ENCODE measurements at regions not wholly inside any gene's neighbourhood (a gene's known extent, or its start where the extent isn't known, plus 50 kb on each side); places are given as distances from the start of the nearest gene placed in this dataset.

GRCh38 chr4:60042941-60043340 is 1157.2 kb upstream of the ADGRL3 start:
- TF ChIP-seq CTCF (conservative IDR thresholded peaks at IDR 0.05): no peak
- H3K27ac ChIP-seq: no peak overlapping the region

DNA sequence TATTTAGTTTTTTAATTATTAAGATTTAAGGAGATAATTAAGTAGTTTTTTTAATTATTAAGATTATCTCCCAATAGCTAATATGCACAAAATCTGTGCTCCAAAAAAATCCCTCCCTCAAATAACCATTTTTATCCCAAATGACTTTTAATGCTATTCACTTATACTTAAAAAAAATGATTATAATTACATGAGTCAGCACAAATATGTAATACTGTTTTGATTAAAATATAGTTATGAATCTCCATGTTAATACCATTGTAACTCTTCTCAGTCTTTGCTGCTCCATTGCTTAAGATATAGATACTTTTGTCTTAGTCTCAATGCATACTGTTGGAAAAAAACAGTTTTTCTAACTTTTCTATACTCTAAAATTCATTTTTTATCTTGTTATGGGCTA is 1121.1 kb upstream of the ADGRL3 start:
- TF ChIP-seq CTCF (conservative IDR thresholded peaks at IDR 0.05): no peak
- H3K27ac ChIP-seq: no peak overlapping the region

- TF ChIP-seq CTCF (conservative IDR thresholded peaks at IDR 0.05): no peak
- H3K27ac ChIP-seq: no peak overlapping the region
Measured at GRCh38 chr4:60081839-60082238, 1118.3 kb upstream of the ADGRL3 start.

DNA sequence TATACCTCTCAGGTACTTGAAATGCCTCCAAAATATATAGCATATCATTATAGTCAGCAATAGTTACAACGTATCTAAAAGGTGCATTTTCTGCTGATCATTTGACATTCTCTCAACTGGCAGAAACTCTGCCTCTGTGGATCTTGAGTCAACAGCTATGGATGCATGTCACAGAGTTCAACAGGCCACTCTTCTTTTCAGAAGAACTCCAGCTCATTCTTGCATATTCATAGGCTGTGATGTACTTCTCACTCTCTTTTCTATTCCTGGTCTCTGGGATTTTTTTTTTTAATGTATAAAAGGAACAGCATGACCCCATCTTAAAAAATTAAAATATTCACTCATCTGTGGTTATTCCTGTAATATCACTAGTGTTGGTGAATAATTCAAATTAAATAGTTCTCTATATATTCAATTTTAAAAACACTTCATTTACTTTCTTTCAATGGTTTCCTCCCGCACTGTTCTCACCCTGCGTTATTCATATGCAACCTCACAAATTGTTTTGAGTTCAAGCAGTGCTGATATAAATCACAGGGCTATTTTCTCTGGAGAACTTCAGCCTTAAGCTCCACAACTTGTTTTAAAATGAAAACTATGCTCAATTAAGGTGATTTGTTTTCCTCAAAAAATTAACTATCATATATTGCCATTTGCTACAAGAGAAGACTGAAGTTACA is 1111.2 kb upstream of the ADGRL3 start:
- no peak overlapping the region for H3K27ac ChIP-seq
- TF ChIP-seq CTCF (conservative IDR thresholded peaks at IDR 0.05): no peak

DNA sequence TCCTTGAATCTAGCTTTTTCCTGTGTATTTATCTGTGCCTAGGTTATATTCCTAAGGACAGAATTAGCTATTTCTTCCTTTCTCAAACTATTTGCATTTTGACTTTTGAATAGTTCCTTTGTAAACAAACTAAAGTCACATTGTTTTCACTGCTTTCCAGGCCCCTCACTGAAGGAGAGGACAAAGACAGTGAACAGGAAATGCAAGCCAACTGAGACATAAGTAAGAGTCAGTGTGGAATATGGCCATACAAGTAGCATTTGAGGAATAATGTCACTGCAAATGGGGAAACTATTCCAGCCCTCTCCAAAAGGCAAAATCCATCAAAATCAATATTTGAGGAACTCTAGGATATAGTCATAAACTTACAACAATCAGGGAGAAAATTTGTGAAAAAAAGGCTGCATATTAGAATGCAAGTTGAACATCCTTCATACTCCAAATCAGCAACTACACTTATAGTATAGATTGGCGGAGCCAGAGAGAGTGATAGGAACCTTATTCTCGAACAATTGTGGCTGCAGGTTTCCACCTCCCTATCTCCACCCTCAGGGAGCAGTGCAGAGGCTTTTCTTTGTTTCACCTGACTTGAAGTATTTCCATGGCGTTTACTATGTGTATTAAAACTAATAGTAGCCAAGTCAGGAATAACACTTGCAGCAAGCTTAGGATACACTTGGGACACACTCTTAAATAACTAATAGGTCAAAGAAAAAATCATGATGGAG is 1110.4 kb upstream of the ADGRL3 start:
- H3K27ac ChIP-seq: no peak overlapping the region
- no peak for TF ChIP-seq CTCF (conservative IDR thresholded peaks at IDR 0.05)

GRCh38 chr4:60096676-60097075 is 1103.5 kb upstream of the ADGRL3 start:
- H3K27ac ChIP-seq: no peak overlapping the region
- TF ChIP-seq CTCF (conservative IDR thresholded peaks at IDR 0.05): no peak

DNA sequence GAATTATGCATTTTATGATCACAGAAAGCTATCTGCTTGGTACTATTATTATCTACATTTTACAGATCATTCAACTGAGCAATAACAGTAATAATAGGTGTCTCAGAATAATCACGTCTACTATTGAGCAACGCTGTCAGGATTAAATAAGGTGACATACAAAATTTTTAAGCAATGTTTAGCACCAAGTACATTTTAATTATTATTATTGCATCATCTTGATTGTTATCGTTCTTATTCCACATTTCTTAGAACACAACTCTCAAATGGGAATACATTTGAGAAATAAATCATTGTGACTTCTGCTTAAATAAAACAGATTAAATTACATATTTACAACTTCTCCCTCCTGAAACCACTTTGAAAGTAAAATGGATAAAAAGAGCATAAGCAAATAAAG is 1083.5 kb upstream of the ADGRL3 start:
- H3K27ac ChIP-seq: no peak overlapping the region

More for the DNA sequence above, 1083.5 kb upstream of the ADGRL3 start:
- no peak for TF ChIP-seq CTCF (conservative IDR thresholded peaks at IDR 0.05)
